HL-60/S4 (cell line): ENCODE measurements at regions not wholly inside any gene's neighbourhood (a gene's known extent, or its start where the extent isn't known, plus 50 kb on each side); places are given as distances from the start of the nearest gene placed in this dataset.

Source experiments
- in situ Hi-C: fragments of 300-500 bp; cut with MboI; formaldehyde crosslinking; loops from 2 replicates; pipeline ENCODE4 v1.14.3; 2022; ENCODE audit warnings: low sequenced_read_pairs

- in situ Hi-C loops = no loop called here
These were observed 331.5 kb upstream of the EMCN start for GRCh38 chr4:100849319-100849718.

- in situ Hi-C loops = no loop called here
These were observed 331.0 kb upstream of the EMCN start for GRCh38 chr4:100848841-100849240.

GRCh38 chr4:100843910-100844309, 326.1 kb upstream of the EMCN start:
- in situ Hi-C loops = no loop called here

GRCh38 chr4:100842856-100843255, 325.0 kb upstream of the EMCN start:
- in situ Hi-C loops = no loop called here

GRCh38 chr4:100841911-100842310, 324.1 kb upstream of the EMCN start:
- in situ Hi-C loops = no loop called here

GRCh38 chr4:100839712-100840111, 321.9 kb upstream of the EMCN start:
- in situ Hi-C loops = no loop called here

GRCh38 chr4:100838286-100838685, 320.5 kb upstream of the EMCN start:
- in situ Hi-C loops = no loop called here

- in situ Hi-C loops = no loop called here
These were observed 319.1 kb upstream of the EMCN start for GRCh38 chr4:100836929-100837328.

- in situ Hi-C loops = no loop called here
These were observed 316.8 kb upstream of the EMCN start for GRCh38 chr4:100834616-100835015.

GRCh38 chr4:100833906-100834305, 316.1 kb upstream of the EMCN start:
- in situ Hi-C loops = no loop called here

GRCh38 chr4:100828986-100829685, 311.3 kb upstream of the EMCN start:
- in situ Hi-C loops = no loop called here

- in situ Hi-C loops = no loop called here
These were observed 310.5 kb upstream of the EMCN start for GRCh38 chr4:100828364-100828763.

- in situ Hi-C loops = no loop called here
These were observed 309.9 kb upstream of the EMCN start for GRCh38 chr4:100827756-100828155.

GRCh38 chr4:100826808-100827548, 309.2 kb upstream of the EMCN start:
- in situ Hi-C loops = no loop called here

- in situ Hi-C loops = no loop called here
These were observed 308.2 kb upstream of the EMCN start for GRCh38 chr4:100826067-100826466.

- in situ Hi-C loops = no loop called here
These were observed 306.1 kb upstream of the EMCN start for GRCh38 chr4:100823993-100824323.

- in situ Hi-C loops = no loop called here
These were observed 305.5 kb upstream of the EMCN start for GRCh38 chr4:100823066-100823992.

GRCh38 chr4:100820249-100820648, 302.4 kb upstream of the EMCN start:
- in situ Hi-C loops = no loop called here

- in situ Hi-C loops = no loop called here
These were observed 301.7 kb upstream of the EMCN start for GRCh38 chr4:100819505-100819904.

GRCh38 chr4:100816436-100817045, 298.7 kb upstream of the EMCN start:
- in situ Hi-C loops = no loop called here

- in situ Hi-C loops = no loop called here
These were observed 293.2 kb upstream of the EMCN start for GRCh38 chr4:100811046-100811445.
